ENCODE measurements at regions not wholly inside any gene's neighbourhood (a gene's known extent, or its start where the extent isn't known, plus 50 kb on each side); places are given as distances from the start of the nearest gene placed in this dataset.

DNA sequence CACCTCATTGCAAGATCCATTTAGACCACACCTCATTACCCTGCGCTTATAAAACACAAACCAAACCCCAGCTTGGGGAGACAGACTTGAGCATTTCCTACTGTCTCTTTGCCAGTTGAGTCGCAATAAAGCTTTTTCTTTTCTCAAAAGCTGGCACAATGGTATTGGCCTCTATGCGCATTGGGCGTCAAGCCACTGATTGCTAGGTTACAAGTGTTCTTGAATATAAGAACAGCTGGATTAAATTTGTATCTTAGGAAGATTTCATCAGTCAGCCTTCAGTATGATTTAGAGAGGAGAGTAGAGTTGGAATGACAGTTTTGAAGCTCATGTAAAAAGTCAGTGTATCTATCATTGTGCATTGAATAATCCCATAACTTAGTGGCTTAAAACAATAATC lies 84.9 kb upstream of the RAB4A start:
- Histone ChIP-seq H3K4me2 (ENCODE audit: low read depth, low read length) (no peak overlapping the region), H3F3A (ENCODE audit: insufficient read depth, low read length) (no peaks in the 10 kb centered on the region; the same call in 1 of the 2 replicates), H3K4me1 (ENCODE audit: low read length) (no peaks in the 10 kb centered on the region), H2AFZ (ENCODE audit: low read length) (no peak overlapping the region), H3K79me2 (ENCODE audit: low read length) (no peaks in the 10 kb centered on the region), H3K27me3 (replicated peaks; ENCODE audit: insufficient read depth, low read length) (no peaks in the 10 kb centered on the region), H3K4me3 (ENCODE audit: low read length) (no peak overlapping the region), H3K9me2 (replicated peaks; ENCODE audit: insufficient read depth, low read length) (no peaks in the 10 kb centered on the region), H3K27ac (ENCODE audit: low read length) (no peak overlapping the region), H3K9ac (ENCODE audit: low read length) (no peak overlapping the region), H3K36me3 (replicated peaks; ENCODE audit: insufficient read depth, low read length) (no peaks in the 10 kb centered on the region), H3K9me3 (replicated peaks; ENCODE audit: insufficient read depth, low read length) (no peaks in the 10 kb centered on the region), H4K20me1 (ENCODE audit: insufficient read depth, low read length) (no peaks in the 10 kb centered on the region)
- DNase-seq: no peak
- TF ChIP-seq, protein P1, sequence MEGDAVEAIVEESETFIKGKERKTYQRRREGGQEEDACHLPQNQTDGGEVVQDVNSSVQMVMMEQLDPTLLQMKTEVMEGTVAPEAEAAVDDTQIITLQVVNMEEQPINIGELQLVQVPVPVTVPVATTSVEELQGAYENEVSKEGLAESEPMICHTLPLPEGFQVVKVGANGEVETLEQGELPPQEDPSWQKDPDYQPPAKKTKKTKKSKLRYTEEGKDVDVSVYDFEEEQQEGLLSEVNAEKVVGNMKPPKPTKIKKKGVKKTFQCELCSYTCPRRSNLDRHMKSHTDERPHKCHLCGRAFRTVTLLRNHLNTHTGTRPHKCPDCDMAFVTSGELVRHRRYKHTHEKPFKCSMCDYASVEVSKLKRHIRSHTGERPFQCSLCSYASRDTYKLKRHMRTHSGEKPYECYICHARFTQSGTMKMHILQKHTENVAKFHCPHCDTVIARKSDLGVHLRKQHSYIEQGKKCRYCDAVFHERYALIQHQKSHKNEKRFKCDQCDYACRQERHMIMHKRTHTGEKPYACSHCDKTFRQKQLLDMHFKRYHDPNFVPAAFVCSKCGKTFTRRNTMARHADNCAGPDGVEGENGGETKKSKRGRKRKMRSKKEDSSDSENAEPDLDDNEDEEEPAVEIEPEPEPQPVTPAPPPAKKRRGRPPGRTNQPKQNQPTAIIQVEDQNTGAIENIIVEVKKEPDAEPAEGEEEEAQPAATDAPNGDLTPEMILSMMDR (IDR thresholded peaks at IDR 0.05; ENCODE audit: low read length): no peak
- no peak for TF ChIP-seq EZH2 (optimal IDR thresholded peaks at IDR 0.05; ENCODE audit: low read depth, low read length)
- no peak for TF ChIP-seq EZH2phosphoT487 (IDR thresholded peaks at IDR 0.05; ENCODE audit: low read length)

DNA sequence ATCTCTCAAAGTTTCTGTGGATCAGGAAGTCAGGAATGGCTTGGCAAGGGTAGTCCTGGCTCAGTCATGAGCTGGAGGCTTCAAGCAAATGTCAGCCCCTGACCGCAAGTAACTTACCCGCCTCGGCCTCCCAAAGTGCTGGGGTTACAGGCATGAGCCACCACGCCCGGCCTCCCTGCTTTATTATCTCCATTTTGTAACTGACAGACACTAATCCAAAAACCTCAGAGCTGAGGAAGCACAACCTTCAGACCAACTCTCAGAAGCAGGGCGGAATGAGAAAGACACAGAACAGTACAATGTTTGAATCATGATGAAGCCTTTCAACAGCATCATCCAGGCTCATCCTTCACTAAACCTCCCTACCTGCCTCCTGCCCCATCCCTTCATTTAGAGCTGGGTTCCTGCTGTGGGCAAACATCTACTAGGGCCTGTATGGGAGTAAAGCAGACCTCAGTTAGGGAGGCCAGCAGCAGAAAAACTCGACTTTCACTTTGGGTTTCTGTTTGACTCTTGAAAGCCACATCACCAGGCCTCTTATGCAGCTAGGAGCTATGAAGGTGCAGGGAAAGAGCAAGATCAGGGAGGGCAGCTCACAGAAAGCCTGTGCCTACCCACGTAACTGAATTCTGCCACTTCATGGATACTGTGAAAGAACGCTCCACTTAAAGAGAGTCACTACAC lies 84.4 kb upstream of the RAB4A start:
- Histone ChIP-seq H3K4me3 (ENCODE audit: low read length) (no peak overlapping the region), H3K9me2 (replicated peaks; ENCODE audit: insufficient read depth, low read length) (no peaks in the 10 kb centered on the region), H3K4me1 (ENCODE audit: low read length) (no peaks in the 10 kb centered on the region), H3K9me3 (replicated peaks; ENCODE audit: insufficient read depth, low read length) (no peaks in the 10 kb centered on the region), H3F3A (ENCODE audit: insufficient read depth, low read length) (no peaks in the 10 kb centered on the region; the same call in 1 of the 2 replicates), H3K9ac (ENCODE audit: low read length) (no peak overlapping the region), H3K27ac (ENCODE audit: low read length) (no peak overlapping the region), H2AFZ (ENCODE audit: low read length) (no peak overlapping the region), H3K36me3 (replicated peaks; ENCODE audit: insufficient read depth, low read length) (no peaks in the 10 kb centered on the region), H3K79me2 (ENCODE audit: low read length) (no peaks in the 10 kb centered on the region), H4K20me1 (ENCODE audit: insufficient read depth, low read length) (no peaks in the 10 kb centered on the region), H3K27me3 (replicated peaks; ENCODE audit: insufficient read depth, low read length) (no peaks in the 10 kb centered on the region), H3K4me2 (ENCODE audit: low read depth, low read length) (no peak overlapping the region)
- TF ChIP-seq, protein P1 (IDR thresholded peaks at IDR 0.05; ENCODE audit: low read length): no peak
- TF ChIP-seq EZH2phosphoT487 (IDR thresholded peaks at IDR 0.05; ENCODE audit: low read length) (no peak), EZH2 (optimal IDR thresholded peaks at IDR 0.05; ENCODE audit: low read depth, low read length) (no peak)
- DNase-seq: peak; percentile 45

DNA sequence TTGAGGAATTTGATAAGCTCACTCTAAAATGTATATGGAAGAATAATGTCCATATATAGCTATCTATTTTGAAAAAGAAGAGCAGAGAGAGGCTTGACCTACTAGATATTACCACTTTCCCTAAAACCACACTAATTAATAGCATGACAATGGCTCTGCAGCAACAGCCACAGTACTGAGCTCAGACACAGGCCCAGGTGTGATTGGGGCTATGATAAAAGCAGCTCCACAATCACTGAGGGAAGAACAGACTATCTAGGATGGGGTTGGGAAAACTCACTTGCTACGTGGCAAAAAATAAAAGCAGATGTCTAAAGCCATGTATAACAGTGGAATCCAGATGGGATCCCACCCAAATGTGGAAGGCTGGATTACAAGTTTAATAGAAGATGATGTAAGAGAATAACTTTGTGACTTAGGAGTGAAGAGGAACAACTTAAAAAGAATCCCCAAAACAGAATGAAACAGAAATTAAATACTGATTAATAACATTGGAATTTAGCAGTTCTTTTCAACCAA lies 80.8 kb upstream of the RAB4A start:
- DNase-seq: no peak
- Histone ChIP-seq H4K20me1 (ENCODE audit: insufficient read depth, low read length) (no peaks in the 10 kb centered on the region), H3K9me2 (replicated peaks; ENCODE audit: insufficient read depth, low read length) (no peaks in the 10 kb centered on the region), H3K4me1 (ENCODE audit: low read length) (no peaks in the 10 kb centered on the region), H3F3A (ENCODE audit: insufficient read depth, low read length) (no peaks in the 10 kb centered on the region; the same call in 1 of the 2 replicates), H3K4me2 (ENCODE audit: low read depth, low read length) (no peak overlapping the region), H3K9ac (ENCODE audit: low read length) (no peak overlapping the region), H3K9me3 (replicated peaks; ENCODE audit: insufficient read depth, low read length) (no peaks in the 10 kb centered on the region), H3K36me3 (replicated peaks; ENCODE audit: insufficient read depth, low read length) (no peaks in the 10 kb centered on the region), H3K4me3 (ENCODE audit: low read length) (no peak overlapping the region), H3K79me2 (ENCODE audit: low read length) (no peaks in the 10 kb centered on the region), H3K27me3 (replicated peaks; ENCODE audit: insufficient read depth, low read length) (no peaks in the 10 kb centered on the region), H3K27ac (ENCODE audit: low read length) (no peak overlapping the region), H2AFZ (ENCODE audit: low read length) (no peak overlapping the region)
- no peak for TF ChIP-seq EZH2phosphoT487 (IDR thresholded peaks at IDR 0.05; ENCODE audit: low read length)
- TF ChIP-seq, protein P1 (IDR thresholded peaks at IDR 0.05; ENCODE audit: low read length): no peak
- no peak for TF ChIP-seq EZH2 (optimal IDR thresholded peaks at IDR 0.05; ENCODE audit: low read depth, low read length)
